ENCODE measurements at regions not wholly inside any gene's neighbourhood (a gene's known extent, or its start where the extent isn't known, plus 50 kb on each side); places are given as distances from the start of the nearest gene placed in this dataset.

DNA sequence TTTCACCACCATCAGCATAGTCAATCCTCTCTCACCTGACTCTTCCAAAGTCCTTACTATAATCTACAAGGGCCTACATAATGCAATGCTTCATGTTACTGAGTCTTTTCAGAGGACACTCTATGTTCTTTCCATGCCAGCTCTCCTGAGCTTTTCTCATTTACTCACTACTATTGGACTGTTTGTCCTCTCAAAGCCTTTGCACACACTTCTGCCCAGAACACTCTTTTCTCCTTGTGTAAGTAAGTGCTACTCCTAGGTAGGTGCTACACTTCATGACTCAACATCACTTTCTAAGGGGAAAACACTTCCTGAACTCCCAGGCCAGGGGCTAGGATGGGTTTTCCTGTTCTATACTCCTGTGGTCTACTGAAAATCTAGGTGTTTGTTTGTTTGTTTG is 82.5 kb upstream of the GULP1 start:
- TF ChIP-seq, protein P1, sequence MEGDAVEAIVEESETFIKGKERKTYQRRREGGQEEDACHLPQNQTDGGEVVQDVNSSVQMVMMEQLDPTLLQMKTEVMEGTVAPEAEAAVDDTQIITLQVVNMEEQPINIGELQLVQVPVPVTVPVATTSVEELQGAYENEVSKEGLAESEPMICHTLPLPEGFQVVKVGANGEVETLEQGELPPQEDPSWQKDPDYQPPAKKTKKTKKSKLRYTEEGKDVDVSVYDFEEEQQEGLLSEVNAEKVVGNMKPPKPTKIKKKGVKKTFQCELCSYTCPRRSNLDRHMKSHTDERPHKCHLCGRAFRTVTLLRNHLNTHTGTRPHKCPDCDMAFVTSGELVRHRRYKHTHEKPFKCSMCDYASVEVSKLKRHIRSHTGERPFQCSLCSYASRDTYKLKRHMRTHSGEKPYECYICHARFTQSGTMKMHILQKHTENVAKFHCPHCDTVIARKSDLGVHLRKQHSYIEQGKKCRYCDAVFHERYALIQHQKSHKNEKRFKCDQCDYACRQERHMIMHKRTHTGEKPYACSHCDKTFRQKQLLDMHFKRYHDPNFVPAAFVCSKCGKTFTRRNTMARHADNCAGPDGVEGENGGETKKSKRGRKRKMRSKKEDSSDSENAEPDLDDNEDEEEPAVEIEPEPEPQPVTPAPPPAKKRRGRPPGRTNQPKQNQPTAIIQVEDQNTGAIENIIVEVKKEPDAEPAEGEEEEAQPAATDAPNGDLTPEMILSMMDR (conservative IDR thresholded peaks at IDR 0.05; ENCODE audit: low read depth, low read length), result no peak
- TF ChIP-seq NFE2L2 (IDR thresholded peaks at IDR 0.05; ENCODE audit: low read depth, low read length), result no peak
- TF ChIP-seq, protein P2, sequence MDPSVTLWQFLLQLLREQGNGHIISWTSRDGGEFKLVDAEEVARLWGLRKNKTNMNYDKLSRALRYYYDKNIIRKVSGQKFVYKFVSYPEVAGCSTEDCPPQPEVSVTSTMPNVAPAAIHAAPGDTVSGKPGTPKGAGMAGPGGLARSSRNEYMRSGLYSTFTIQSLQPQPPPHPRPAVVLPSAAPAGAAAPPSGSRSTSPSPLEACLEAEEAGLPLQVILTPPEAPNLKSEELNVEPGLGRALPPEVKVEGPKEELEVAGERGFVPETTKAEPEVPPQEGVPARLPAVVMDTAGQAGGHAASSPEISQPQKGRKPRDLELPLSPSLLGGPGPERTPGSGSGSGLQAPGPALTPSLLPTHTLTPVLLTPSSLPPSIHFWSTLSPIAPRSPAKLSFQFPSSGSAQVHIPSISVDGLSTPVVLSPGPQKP (IDR thresholded peaks at IDR 0.05; ENCODE audit: borderline replicate concordance, low read depth, low read length), result no peak
